ENCODE measurements at regions not wholly inside any gene's neighbourhood (a gene's known extent, or its start where the extent isn't known, plus 50 kb on each side); places are given as distances from the start of the nearest gene placed in this dataset.

DNA sequence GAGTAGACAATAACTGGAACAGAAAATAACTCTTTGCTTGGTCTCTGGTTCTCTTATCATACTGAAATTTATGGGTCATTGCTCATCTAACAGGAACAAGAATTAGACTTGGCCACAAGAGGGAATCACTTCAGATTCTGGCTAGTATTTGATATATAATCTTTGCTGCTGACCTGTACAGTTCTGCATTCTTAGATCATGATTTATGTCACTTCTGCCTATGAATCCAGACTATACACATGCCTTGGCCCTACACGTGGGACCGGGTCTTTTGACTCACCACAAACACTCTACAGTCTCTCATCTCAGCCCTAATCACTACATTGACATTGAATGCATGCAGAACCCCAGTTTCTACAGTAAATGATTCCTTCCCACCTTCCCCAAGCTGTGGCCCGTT lies 162.5 kb upstream of the SOX2 start:
- Mint-ChIP-seq H3K4me3 (ENCODE audit: unreplicated experiment) (no peak overlapping the region), H3K27ac (ENCODE audit: unreplicated experiment) (no peak overlapping the region), H3K4me1 (ENCODE audit: unreplicated experiment) (no peaks in the 10 kb centered on the region), H3K9me3 (ENCODE audit: unreplicated experiment) (no peaks in the 10 kb centered on the region), H3K36me3 (ENCODE audit: unreplicated experiment) (no peaks in the 10 kb centered on the region), H3K27me3 (ENCODE audit: unreplicated experiment) (no peaks in the 10 kb centered on the region)
- DNase-seq (ENCODE audit: extremely low spot score, unreplicated experiment): no peak
- TF ChIP-seq, protein P1, sequence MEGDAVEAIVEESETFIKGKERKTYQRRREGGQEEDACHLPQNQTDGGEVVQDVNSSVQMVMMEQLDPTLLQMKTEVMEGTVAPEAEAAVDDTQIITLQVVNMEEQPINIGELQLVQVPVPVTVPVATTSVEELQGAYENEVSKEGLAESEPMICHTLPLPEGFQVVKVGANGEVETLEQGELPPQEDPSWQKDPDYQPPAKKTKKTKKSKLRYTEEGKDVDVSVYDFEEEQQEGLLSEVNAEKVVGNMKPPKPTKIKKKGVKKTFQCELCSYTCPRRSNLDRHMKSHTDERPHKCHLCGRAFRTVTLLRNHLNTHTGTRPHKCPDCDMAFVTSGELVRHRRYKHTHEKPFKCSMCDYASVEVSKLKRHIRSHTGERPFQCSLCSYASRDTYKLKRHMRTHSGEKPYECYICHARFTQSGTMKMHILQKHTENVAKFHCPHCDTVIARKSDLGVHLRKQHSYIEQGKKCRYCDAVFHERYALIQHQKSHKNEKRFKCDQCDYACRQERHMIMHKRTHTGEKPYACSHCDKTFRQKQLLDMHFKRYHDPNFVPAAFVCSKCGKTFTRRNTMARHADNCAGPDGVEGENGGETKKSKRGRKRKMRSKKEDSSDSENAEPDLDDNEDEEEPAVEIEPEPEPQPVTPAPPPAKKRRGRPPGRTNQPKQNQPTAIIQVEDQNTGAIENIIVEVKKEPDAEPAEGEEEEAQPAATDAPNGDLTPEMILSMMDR (IDR thresholded peaks at IDR 0.05): no peak

DNA sequence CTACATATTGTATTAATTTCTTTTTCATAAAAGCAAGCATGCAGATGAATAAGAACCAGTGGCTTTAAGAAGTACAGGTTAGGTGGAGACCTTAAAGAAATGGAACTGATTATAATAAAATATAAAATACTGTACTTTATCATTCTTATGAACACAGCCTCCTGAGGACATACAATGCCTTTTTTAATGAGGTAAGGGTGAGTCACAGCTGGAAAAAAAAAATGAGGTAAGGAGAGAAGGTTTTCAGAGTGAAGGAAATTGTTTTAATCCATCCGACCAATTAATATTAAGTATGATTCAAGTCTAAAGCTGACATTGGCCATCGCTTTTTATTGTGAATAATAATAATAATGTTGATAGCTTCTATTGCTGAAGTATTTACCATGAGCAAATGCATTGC lies 170.3 kb upstream of the SOX2 start:
- Mint-ChIP-seq H3K36me3 (ENCODE audit: unreplicated experiment) (no peaks in the 10 kb centered on the region), H3K27ac (ENCODE audit: unreplicated experiment) (no peak overlapping the region), H3K4me1 (ENCODE audit: unreplicated experiment) (no peaks in the 10 kb centered on the region), H3K4me3 (ENCODE audit: unreplicated experiment) (no peak overlapping the region), H3K9me3 (ENCODE audit: unreplicated experiment) (no peaks in the 10 kb centered on the region), H3K27me3 (ENCODE audit: unreplicated experiment) (no peaks in the 10 kb centered on the region)
- DNase-seq (ENCODE audit: extremely low spot score, unreplicated experiment): no peak
- TF ChIP-seq, protein P1 (IDR thresholded peaks at IDR 0.05): no peak

DNA sequence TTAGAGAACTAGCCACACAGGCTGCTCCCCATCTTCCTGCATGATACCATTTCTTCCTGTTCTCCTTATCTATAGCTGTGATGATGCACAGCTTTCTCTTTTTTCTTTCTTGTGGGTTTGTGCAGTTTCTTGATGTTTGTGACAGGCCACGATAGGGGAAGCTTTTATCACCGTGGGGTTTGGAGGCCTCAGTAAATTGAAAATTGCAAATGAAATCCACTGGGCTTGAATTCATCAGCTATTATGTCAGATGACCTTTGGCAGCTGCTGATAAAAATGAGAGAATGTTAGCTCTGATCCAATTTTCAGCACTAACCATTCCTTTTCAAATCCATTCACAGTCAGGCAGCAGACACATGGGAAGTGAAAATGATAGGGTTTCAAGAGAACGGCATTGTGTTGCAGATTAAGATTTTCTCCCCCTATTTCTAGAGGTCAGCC lies 176.9 kb upstream of the SOX2 start:
- H3K36me3 Mint-ChIP-seq (ENCODE audit: unreplicated experiment): no peaks in the 10 kb centered on the region
- TF ChIP-seq, protein P1 (IDR thresholded peaks at IDR 0.05): no peak
- H3K4me3 Mint-ChIP-seq (ENCODE audit: unreplicated experiment): no peak overlapping the region
- peaks cover 3% of the 10 kb centered on the region for H3K27me3 Mint-ChIP-seq (ENCODE audit: unreplicated experiment)
- DNase-seq (ENCODE audit: extremely low spot score, unreplicated experiment): no peak
- no peaks in the 10 kb centered on the region for H3K9me3 Mint-ChIP-seq (ENCODE audit: unreplicated experiment)
- H3K27ac Mint-ChIP-seq (ENCODE audit: unreplicated experiment): no peak overlapping the region
- no peaks in the 10 kb centered on the region for H3K4me1 Mint-ChIP-seq (ENCODE audit: unreplicated experiment)

DNA sequence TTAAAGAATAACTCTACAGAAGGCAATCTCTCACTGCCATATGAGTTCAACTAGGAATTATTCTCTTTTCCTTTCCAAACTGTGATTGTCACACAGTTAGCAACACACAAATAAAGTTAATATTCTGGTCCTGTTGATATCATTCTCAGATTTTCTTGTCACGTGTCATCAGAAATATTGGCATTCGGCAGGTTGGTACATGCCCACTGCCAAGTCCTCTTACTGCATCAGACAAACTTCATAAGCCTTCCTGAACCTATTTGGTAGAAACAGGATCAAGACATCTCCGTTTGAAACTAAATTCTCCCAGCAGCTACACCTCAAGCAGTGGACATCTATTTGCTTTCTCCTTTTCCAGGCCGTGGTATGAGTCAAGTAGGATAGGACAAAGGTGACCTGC lies 177.9 kb upstream of the SOX2 start:
- H3K27ac Mint-ChIP-seq (ENCODE audit: unreplicated experiment): no peak overlapping the region
- no peaks in the 10 kb centered on the region for H3K36me3 Mint-ChIP-seq (ENCODE audit: unreplicated experiment)
- no peaks in the 10 kb centered on the region for H3K9me3 Mint-ChIP-seq (ENCODE audit: unreplicated experiment)
- H3K27me3 Mint-ChIP-seq (ENCODE audit: unreplicated experiment): peaks cover 3% of the 10 kb centered on the region
- no peak overlapping the region for H3K4me3 Mint-ChIP-seq (ENCODE audit: unreplicated experiment)
- no peak for DNase-seq (ENCODE audit: extremely low spot score, unreplicated experiment)
- TF ChIP-seq, protein P1 (IDR thresholded peaks at IDR 0.05): no peak
- H3K4me1 Mint-ChIP-seq (ENCODE audit: unreplicated experiment): no peaks in the 10 kb centered on the region

DNA sequence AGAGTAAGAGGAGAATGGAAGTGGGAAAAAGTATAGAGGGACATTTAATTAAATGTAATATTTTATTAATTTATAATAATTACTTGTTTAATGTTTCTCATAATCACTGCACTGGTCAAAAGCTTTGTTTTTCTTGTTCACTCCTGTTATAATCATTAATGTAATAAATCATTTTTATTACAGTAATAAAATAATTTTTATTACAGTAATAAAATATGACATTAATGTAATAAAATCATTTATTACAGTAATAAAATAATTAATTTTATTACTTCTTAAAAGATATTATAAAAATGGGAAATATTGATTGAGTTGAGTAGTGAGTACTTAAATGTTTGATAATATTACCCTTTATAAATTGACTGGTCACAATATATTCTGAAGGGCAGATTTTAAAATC lies 181.1 kb upstream of the SOX2 start:
- Mint-ChIP-seq H3K9me3 (ENCODE audit: unreplicated experiment) (peaks cover 3% of the 10 kb centered on the region), H3K27me3 (ENCODE audit: unreplicated experiment) (peaks cover 3% of the 10 kb centered on the region)
- TF ChIP-seq, protein P1 (IDR thresholded peaks at IDR 0.05): no peak

More for the DNA sequence above, 181.1 kb upstream of the SOX2 start:
- H3K4me1 Mint-ChIP-seq (ENCODE audit: unreplicated experiment): no peaks in the 10 kb centered on the region
- no peaks in the 10 kb centered on the region for H3K36me3 Mint-ChIP-seq (ENCODE audit: unreplicated experiment)
- no peak for DNase-seq (ENCODE audit: extremely low spot score, unreplicated experiment)
- no peak overlapping the region for H3K27ac Mint-ChIP-seq (ENCODE audit: unreplicated experiment)
- no peak overlapping the region for H3K4me3 Mint-ChIP-seq (ENCODE audit: unreplicated experiment)

Measured in osteocyte (in vitro differentiated cells).